Neural progenitor cell (in vitro differentiated cells): ENCODE measurements at regions not wholly inside any gene's neighbourhood (a gene's known extent, or its start where the extent isn't known, plus 50 kb on each side); places are given as distances from the start of the nearest gene placed in this dataset.
A peak's percentile ranks its signal among the peaks of the same experiment; 100 is the strongest.

Experiments used
- DNase-seq: peaks from one replicate; pipeline ENCODE4 v3.0.0-alpha.2; 2016; ENCODE audit warnings: low spot score
- H2AFZ ChIP-seq: fragments of 200-600 bp; sonication (generic); replicated peaks from 2 replicates; pipeline ENCODE4 v1.6.1; 2016; ENCODE audit warnings: antibody characterized with exemption
- H3F3A ChIP-seq: fragments of 200-600 bp; sonication (generic); 2 replicates; pipeline ENCODE4 v1.6.1; 2016; ENCODE audit warnings: antibody characterized with exemption, low read depth
- H3K27ac ChIP-seq: fragments of 200-600 bp; sonication (generic); 2 replicates; pipeline ENCODE4 v1.5.1; 2016; ENCODE audit warnings: mild to moderate bottlenecking
- H3K27me3 ChIP-seq: fragments of 200-600 bp; sonication (generic); 2 replicates; pipeline ENCODE4 v1.6.1; 2016; ENCODE audit warnings: mild to moderate bottlenecking, moderate library complexity
- H3K36me3 ChIP-seq: fragments of 200-600 bp; sonication (generic); 2 replicates; pipeline ENCODE4 v1.5.1; 2016
- H3K4me1 ChIP-seq: fragments of 200-600 bp; sonication (generic); 2 replicates; pipeline ENCODE4 v1.6.1; 2016; ENCODE audit warnings: mixed run types
- H3K4me2 ChIP-seq: fragments of 200-600 bp; sonication (generic); 2 replicates; pipeline ENCODE4 v1.6.1; 2016
- H3K4me3 ChIP-seq: fragments of 200-600 bp; sonication (generic); 2 replicates; pipeline ENCODE4 v1.5.1; 2016
- H3K79me2 ChIP-seq: fragments of 200-600 bp; sonication (generic); 2 replicates; pipeline ENCODE4 v1.6.1; 2016; ENCODE audit warnings: low read depth
- H3K9ac ChIP-seq: fragments of 200-600 bp; sonication (generic); 2 replicates; pipeline ENCODE4 v1.6.1; 2016
- H3K9me3 ChIP-seq: fragments of 200-600 bp; sonication (generic); 2 replicates; pipeline ENCODE4 v1.5.1; 2016; ENCODE audit warnings: low read depth
- H4K20me1 ChIP-seq: fragments of 200-600 bp; sonication (generic); 2 replicates; pipeline ENCODE4 v1.6.1; 2016; ENCODE audit warnings: low read depth
- H3K27ac Mint-ChIP-seq: 3 replicates; pipeline ENCODE4 v1.8.0; 2021; ENCODE audit warnings: mixed read lengths
- H3K27me3 Mint-ChIP-seq: 2 replicates; pipeline ENCODE4 v1.8.0; 2022; ENCODE audit warnings: low read depth, mild to moderate bottlenecking, inconsistent platforms, moderate library complexity, mixed read lengths; ENCODE audit not compliant: insufficient read depth
- H3K36me3 Mint-ChIP-seq: 3 replicates; pipeline ENCODE4 v1.8.0; 2021; ENCODE audit warnings: mixed read lengths
- H3K4me1 Mint-ChIP-seq: 3 replicates; pipeline ENCODE4 v1.8.0; 2021; ENCODE audit warnings: mixed read lengths
- H3K4me3 Mint-ChIP-seq: 3 replicates; pipeline ENCODE4 v1.8.0; 2021; ENCODE audit warnings: mild to moderate bottlenecking, moderate library complexity, mixed read lengths
- H3K9me3 Mint-ChIP-seq: 3 replicates; pipeline ENCODE4 v1.8.0; 2020; ENCODE audit warnings: mixed read lengths
- EZH2 ChIP-seq: fragments of 200-600 bp; sonication (generic); IDR thresholded peaks from 2 replicates; pipeline ENCODE4 v1.6.1; 2017; ENCODE audit warnings: antibody characterized with exemption, mild to moderate bottlenecking, moderate library complexity
- EZH2phosphoT487 ChIP-seq: fragments of 200-600 bp; sonication (generic); IDR thresholded peaks from 2 replicates; pipeline ENCODE4 v1.6.1; 2017; ENCODE audit warnings: antibody characterized with exemption
- TF ChIP-seq, protein P1 (sequence below): fragments of 200-600 bp; sonication (generic); IDR thresholded peaks from 2 replicates; pipeline ENCODE4 v1.5.1; 2017; ENCODE audit warnings: antibody characterized with exemption, mild to moderate bottlenecking

DNA sequence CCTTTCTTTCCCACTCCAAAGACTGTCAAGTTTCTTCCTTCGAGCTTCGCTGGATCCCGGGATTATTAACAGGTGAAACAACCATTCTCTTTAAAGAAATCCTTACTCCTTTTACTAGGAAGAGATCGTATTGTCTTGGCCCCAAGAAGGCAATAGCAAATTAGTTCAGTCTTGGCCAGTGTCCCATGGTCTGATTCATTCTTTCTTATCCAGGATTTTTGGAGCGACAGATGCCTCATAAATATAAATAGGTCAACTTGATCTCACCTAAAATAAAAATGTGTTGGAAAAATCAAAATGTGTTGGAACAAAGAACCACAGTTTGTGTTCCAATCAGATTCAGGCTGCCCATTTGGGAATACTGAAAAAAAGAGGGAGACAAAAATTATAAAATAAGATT is 140.1 kb upstream of the TMEM108 start:
- H3K4me2 ChIP-seq, result no peak overlapping the region
- no peaks in the 10 kb centered on the region for H3F3A ChIP-seq
- Mint-ChIP-seq H3K9me3 (no peaks in the 10 kb centered on the region), H3K27ac (no peak overlapping the region), H3K36me3 (no peaks in the 10 kb centered on the region), H3K27me3 (no peaks in the 10 kb centered on the region), H3K4me3 (no peak overlapping the region), H3K4me1 (no peaks in the 10 kb centered on the region)
- H3K9ac ChIP-seq, result no peak overlapping the region
- H2AFZ ChIP-seq, result no peak overlapping the region
- H3K36me3 ChIP-seq, result no peaks in the 10 kb centered on the region
- H3K9me3 ChIP-seq, result no peaks in the 10 kb centered on the region
- no peak overlapping the region for H3K27ac ChIP-seq
- no peaks in the 10 kb centered on the region for H4K20me1 ChIP-seq
- DNase-seq, result no peak
- no peak for TF ChIP-seq EZH2
- H3K4me1 ChIP-seq, result no peaks in the 10 kb centered on the region
- no peaks in the 10 kb centered on the region for H3K79me2 ChIP-seq
- no peak overlapping the region for H3K4me3 ChIP-seq
- H3K27me3 ChIP-seq, result no peaks in the 10 kb centered on the region

DNA sequence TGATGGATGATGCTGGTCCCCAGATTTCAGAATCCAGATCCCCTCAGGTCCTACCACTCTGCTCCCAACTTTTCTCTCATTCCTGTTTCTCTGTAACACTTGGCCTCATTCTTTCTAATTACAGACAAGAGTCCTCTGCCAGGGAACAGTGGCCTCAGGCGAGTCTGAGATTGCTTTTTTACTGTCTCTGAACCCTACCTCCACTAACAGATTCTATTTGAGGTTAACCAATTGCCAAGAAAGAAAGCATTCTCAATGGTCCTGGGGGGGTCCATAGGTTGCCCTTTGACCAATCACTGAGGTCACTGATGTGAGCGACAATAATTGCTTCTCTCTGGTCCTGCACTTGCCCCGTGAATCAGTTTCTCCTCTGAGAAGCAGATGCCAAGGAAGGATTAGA is 145.2 kb upstream of the TMEM108 start:
- H3K27me3 ChIP-seq, result no peaks in the 10 kb centered on the region
- Mint-ChIP-seq H3K9me3 (no peaks in the 10 kb centered on the region), H3K4me3 (no peak overlapping the region), H3K27me3 (no peaks in the 10 kb centered on the region), H3K27ac (no peak overlapping the region), H3K36me3 (no peaks in the 10 kb centered on the region), H3K4me1 (no peaks in the 10 kb centered on the region)
- H3K9me3 ChIP-seq, result no peaks in the 10 kb centered on the region
- H3K9ac ChIP-seq, result no peak overlapping the region
- no peak overlapping the region for H2AFZ ChIP-seq
- no peak overlapping the region for H3K4me3 ChIP-seq
- H3F3A ChIP-seq, result no peaks in the 10 kb centered on the region
- H3K79me2 ChIP-seq, result no peaks in the 10 kb centered on the region
- no peak overlapping the region for H3K4me2 ChIP-seq
- H3K27ac ChIP-seq, result no peak overlapping the region
- TF ChIP-seq EZH2phosphoT487, result no peak
- no peak for TF ChIP-seq EZH2
- TF ChIP-seq, protein P1, sequence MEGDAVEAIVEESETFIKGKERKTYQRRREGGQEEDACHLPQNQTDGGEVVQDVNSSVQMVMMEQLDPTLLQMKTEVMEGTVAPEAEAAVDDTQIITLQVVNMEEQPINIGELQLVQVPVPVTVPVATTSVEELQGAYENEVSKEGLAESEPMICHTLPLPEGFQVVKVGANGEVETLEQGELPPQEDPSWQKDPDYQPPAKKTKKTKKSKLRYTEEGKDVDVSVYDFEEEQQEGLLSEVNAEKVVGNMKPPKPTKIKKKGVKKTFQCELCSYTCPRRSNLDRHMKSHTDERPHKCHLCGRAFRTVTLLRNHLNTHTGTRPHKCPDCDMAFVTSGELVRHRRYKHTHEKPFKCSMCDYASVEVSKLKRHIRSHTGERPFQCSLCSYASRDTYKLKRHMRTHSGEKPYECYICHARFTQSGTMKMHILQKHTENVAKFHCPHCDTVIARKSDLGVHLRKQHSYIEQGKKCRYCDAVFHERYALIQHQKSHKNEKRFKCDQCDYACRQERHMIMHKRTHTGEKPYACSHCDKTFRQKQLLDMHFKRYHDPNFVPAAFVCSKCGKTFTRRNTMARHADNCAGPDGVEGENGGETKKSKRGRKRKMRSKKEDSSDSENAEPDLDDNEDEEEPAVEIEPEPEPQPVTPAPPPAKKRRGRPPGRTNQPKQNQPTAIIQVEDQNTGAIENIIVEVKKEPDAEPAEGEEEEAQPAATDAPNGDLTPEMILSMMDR, result no peak
- DNase-seq, result no peak
- no peaks in the 10 kb centered on the region for H3K36me3 ChIP-seq
- no peaks in the 10 kb centered on the region for H3K4me1 ChIP-seq
- H4K20me1 ChIP-seq, result no peaks in the 10 kb centered on the region

DNA sequence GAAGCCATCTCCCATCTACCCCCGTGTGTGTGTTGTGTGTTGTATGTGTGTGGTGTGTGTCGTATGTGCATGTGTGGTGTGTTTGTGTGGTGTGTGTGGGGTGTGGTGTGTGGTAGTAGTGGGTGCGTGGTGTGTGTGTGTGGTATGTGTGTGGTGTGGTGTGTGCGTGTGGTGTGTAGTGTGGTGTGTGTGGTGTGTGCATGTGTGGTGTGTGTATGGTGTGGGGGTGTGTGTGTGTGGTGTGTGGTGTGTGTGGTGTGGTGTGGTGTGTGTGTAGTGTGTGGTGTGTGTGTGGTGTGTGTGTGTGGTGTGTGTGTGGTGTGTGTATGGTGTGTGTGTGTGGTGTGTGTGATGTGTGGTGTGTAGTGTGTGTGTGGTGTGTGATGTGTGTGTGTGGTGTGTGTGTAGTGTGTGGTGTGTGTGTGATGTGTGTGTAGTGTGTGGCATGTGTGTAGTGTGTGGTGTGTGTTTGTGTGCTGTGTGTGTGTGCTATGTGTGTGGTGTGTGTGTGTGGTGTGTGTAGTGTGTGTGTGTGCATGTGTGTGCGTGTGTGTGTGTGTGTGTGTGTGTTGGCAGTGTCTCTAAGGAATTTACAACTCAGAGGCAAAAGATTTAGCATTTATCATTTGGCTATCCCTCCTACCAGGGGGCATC is 156.3 kb upstream of the TMEM108 start:
- Histone ChIP-seq H2AFZ (no peak overlapping the region), H4K20me1 (no peaks in the 10 kb centered on the region), H3K36me3 (no peaks in the 10 kb centered on the region), H3K4me3 (no peak overlapping the region), H3K27ac (no peak overlapping the region), H3K9ac (no peak overlapping the region), H3F3A (no peaks in the 10 kb centered on the region), H3K9me3 (no peaks in the 10 kb centered on the region), H3K27me3 (no peaks in the 10 kb centered on the region), H3K79me2 (no peaks in the 10 kb centered on the region), H3K4me2 (no peak overlapping the region), H3K4me1 (peaks cover 6% of the 10 kb centered on the region)
- Mint-ChIP-seq H3K27me3 (peaks cover 2% of the 10 kb centered on the region), H3K36me3 (no peaks in the 10 kb centered on the region), H3K27ac (no peak overlapping the region), H3K4me3 (peak overlapping the region; percentile 37), H3K9me3 (no peaks in the 10 kb centered on the region), H3K4me1 (no peaks in the 10 kb centered on the region)
- no peak for TF ChIP-seq EZH2
- no peak for TF ChIP-seq EZH2phosphoT487
- TF ChIP-seq, protein P1, result no peak
- no peak for DNase-seq

DNA sequence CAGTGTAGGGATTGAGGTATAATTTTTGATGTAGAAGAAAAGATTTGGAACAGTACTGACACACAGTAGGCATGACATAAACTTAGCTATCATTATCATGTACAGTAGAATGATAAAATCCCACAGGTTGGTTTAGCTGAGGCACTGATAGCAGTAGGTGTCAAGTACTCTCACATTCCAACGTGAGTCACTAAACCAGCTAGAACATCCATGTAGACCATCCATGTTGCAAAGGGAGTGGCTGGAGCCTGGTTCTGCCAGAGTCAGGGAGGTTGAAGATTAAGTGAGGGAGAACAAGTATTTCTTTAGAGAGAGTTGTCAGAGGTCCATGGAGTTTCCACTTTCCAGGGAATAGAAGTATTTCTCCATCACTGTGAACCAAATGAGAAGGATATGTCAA is 157.2 kb upstream of the TMEM108 start:
- Mint-ChIP-seq H3K27ac (no peak overlapping the region), H3K36me3 (no peaks in the 10 kb centered on the region), H3K27me3 (peaks cover 2% of the 10 kb centered on the region), H3K4me1 (no peaks in the 10 kb centered on the region), H3K4me3 (no peak overlapping the region), H3K9me3 (no peaks in the 10 kb centered on the region)
- H3K4me1 ChIP-seq, result peaks cover 6% of the 10 kb centered on the region
- H2AFZ ChIP-seq, result no peak overlapping the region
- no peak overlapping the region for H3K27ac ChIP-seq
- no peak overlapping the region for H3K9ac ChIP-seq
- no peak overlapping the region for H3K4me3 ChIP-seq
- no peak for DNase-seq
- no peak for TF ChIP-seq EZH2phosphoT487
- TF ChIP-seq, protein P1, result no peak
- no peak for TF ChIP-seq EZH2
- no peaks in the 10 kb centered on the region for H4K20me1 ChIP-seq
- no peaks in the 10 kb centered on the region for H3F3A ChIP-seq
- H3K27me3 ChIP-seq, result no peaks in the 10 kb centered on the region
- H3K9me3 ChIP-seq, result no peaks in the 10 kb centered on the region
- no peaks in the 10 kb centered on the region for H3K79me2 ChIP-seq
- H3K36me3 ChIP-seq, result no peaks in the 10 kb centered on the region
- no peak overlapping the region for H3K4me2 ChIP-seq
